ENCODE measurements at regions not wholly inside any gene's neighbourhood (a gene's known extent, or its start where the extent isn't known, plus 50 kb on each side); places are given as distances from the start of the nearest gene placed in this dataset.

DNA sequence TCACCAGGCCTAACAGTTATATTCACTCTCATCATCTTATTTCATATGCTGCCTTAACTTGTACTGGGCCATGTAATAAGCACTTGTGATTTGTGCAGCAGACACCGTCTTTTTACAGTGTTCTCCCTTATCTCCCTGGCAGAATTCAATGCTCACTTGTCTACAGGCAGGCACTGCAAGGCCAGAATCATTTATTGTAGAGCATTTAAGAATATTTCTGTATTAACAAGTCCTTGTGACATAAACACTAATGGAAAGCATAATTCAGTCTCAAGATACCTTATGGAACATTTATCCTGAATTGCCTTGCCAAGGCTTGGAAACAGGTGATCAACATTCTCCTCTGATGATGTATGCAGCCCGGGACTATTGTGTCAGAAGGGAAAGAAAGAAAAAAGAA, 808.9 kb downstream of the STPG2 start:
- no peak for TF ChIP-seq IRF3 (IDR thresholded peaks at IDR 0.05)
- TF ChIP-seq CTCF (IDR thresholded peaks at IDR 0.05 in 2 of 3, conservative IDR thresholded peaks at IDR 0.05 in 1 of 3; ENCODE audit: control insufficient read depth in 2 of 3, extremely low read depth in 1 of 3, insufficient read depth in 1 of 3, low read depth in 3 of 3, low read length in 3 of 3): no peak
- TF ChIP-seq MEF2A (IDR thresholded peaks at IDR 0.05; ENCODE audit: insufficient read depth, low read depth, low read length): no peak
- TF ChIP-seq YBX1 (IDR thresholded peaks at IDR 0.05): no peak
- no peak for TF ChIP-seq NBN (IDR thresholded peaks at IDR 0.05)
- no peak for TF ChIP-seq TAF1 (IDR thresholded peaks at IDR 0.05; ENCODE audit: borderline replicate concordance, low read depth, low read length)
- TF ChIP-seq, protein P1, sequence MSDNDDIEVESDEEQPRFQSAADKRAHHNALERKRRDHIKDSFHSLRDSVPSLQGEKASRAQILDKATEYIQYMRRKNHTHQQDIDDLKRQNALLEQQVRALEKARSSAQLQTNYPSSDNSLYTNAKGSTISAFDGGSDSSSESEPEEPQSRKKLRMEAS (IDR thresholded peaks at IDR 0.05; ENCODE audit: low read depth, low read length): no peak
- TF ChIP-seq SRF (IDR thresholded peaks at IDR 0.05; ENCODE audit: low read depth in 2 of 2, low read length in 2 of 2): no peak
- no peak for TF ChIP-seq SUZ12 (IDR thresholded peaks at IDR 0.05; ENCODE audit: unreplicated experiment)

Measured in GM12878 (cell line).